ENCODE measurements at regions not wholly inside any gene's neighbourhood (a gene's known extent, or its start where the extent isn't known, plus 50 kb on each side); places are given as distances from the start of the nearest gene placed in this dataset.

DNA sequence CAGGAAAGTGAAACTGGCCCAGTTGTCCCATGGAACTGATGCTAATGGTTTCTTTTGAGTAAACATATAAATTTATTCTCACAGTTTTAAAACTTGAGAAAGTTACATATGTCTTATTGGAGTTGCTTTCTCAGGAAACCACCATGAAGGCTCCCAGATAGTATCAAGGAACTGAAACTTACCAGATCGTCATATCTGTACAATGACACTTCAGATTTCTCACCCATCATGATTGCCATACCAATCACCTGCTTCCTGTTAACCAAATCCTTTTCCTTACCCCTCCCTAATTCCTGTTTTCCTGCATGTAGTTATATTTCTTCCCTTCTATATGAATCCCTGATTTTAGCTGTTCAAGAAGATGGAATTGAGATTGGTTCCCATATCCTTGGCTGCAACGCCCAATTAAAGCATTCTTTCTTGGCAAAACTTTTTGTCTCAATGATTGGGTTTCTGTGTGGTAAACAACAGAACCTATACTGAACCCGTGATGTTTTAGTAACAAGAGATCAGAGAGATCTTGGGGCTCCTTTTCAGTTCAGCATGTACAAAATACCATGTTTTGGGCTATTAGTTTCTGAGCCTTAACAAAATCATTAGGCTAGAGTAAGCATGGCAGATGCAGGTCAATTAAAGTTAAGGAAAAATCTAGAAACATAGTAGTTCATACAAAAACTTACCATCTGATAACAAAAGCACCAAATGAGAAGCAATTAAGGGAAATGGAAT lies 781.3 kb upstream of the MIR17HG start:
- TF ChIP-seq, protein P1, sequence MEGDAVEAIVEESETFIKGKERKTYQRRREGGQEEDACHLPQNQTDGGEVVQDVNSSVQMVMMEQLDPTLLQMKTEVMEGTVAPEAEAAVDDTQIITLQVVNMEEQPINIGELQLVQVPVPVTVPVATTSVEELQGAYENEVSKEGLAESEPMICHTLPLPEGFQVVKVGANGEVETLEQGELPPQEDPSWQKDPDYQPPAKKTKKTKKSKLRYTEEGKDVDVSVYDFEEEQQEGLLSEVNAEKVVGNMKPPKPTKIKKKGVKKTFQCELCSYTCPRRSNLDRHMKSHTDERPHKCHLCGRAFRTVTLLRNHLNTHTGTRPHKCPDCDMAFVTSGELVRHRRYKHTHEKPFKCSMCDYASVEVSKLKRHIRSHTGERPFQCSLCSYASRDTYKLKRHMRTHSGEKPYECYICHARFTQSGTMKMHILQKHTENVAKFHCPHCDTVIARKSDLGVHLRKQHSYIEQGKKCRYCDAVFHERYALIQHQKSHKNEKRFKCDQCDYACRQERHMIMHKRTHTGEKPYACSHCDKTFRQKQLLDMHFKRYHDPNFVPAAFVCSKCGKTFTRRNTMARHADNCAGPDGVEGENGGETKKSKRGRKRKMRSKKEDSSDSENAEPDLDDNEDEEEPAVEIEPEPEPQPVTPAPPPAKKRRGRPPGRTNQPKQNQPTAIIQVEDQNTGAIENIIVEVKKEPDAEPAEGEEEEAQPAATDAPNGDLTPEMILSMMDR (conservative IDR thresholded peaks at IDR 0.05; ENCODE audit: low read depth in 2 of 2) = no peak
- no peak for TF ChIP-seq CREB1 (CRISPR knock-in tag; IDR thresholded peaks at IDR 0.05; ENCODE audit: low read depth)
- no peak for TF ChIP-seq EZH2 (IDR thresholded peaks at IDR 0.05; ENCODE audit: low read depth, unreplicated experiment)
- TF ChIP-seq, protein P2, sequence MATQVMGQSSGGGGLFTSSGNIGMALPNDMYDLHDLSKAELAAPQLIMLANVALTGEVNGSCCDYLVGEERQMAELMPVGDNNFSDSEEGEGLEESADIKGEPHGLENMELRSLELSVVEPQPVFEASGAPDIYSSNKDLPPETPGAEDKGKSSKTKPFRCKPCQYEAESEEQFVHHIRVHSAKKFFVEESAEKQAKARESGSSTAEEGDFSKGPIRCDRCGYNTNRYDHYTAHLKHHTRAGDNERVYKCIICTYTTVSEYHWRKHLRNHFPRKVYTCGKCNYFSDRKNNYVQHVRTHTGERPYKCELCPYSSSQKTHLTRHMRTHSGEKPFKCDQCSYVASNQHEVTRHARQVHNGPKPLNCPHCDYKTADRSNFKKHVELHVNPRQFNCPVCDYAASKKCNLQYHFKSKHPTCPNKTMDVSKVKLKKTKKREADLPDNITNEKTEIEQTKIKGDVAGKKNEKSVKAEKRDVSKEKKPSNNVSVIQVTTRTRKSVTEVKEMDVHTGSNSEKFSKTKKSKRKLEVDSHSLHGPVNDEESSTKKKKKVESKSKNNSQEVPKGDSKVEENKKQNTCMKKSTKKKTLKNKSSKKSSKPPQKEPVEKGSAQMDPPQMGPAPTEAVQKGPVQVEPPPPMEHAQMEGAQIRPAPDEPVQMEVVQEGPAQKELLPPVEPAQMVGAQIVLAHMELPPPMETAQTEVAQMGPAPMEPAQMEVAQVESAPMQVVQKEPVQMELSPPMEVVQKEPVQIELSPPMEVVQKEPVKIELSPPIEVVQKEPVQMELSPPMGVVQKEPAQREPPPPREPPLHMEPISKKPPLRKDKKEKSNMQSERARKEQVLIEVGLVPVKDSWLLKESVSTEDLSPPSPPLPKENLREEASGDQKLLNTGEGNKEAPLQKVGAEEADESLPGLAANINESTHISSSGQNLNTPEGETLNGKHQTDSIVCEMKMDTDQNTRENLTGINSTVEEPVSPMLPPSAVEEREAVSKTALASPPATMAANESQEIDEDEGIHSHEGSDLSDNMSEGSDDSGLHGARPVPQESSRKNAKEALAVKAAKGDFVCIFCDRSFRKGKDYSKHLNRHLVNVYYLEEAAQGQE (IDR thresholded peaks at IDR 0.05; ENCODE audit: unreplicated experiment) = no peak
- no peak for TF ChIP-seq STAT1 (IDR thresholded peaks at IDR 0.05; ENCODE audit: unreplicated experiment)
- TF ChIP-seq, protein P3, sequence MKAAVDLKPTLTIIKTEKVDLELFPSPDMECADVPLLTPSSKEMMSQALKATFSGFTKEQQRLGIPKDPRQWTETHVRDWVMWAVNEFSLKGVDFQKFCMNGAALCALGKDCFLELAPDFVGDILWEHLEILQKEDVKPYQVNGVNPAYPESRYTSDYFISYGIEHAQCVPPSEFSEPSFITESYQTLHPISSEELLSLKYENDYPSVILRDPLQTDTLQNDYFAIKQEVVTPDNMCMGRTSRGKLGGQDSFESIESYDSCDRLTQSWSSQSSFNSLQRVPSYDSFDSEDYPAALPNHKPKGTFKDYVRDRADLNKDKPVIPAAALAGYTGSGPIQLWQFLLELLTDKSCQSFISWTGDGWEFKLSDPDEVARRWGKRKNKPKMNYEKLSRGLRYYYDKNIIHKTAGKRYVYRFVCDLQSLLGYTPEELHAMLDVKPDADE (IDR thresholded peaks at IDR 0.05) = no peak
- TF ChIP-seq EZH2phosphoT487 (IDR thresholded peaks at IDR 0.05; ENCODE audit: unreplicated experiment) = no peak
- no peak for TF ChIP-seq POLR2AphosphoS5 (IDR thresholded peaks at IDR 0.05; ENCODE audit: low read depth)
- TF ChIP-seq JUNB (IDR thresholded peaks at IDR 0.05; ENCODE audit: unreplicated experiment) = no peak
- no peak for TF ChIP-seq NANOG (IDR thresholded peaks at IDR 0.05; ENCODE audit: borderline replicate concordance)
- TF ChIP-seq ZNF114 (CRISPR knock-in tag; IDR thresholded peaks at IDR 0.05) = no peak
- TF ChIP-seq, protein P4, sequence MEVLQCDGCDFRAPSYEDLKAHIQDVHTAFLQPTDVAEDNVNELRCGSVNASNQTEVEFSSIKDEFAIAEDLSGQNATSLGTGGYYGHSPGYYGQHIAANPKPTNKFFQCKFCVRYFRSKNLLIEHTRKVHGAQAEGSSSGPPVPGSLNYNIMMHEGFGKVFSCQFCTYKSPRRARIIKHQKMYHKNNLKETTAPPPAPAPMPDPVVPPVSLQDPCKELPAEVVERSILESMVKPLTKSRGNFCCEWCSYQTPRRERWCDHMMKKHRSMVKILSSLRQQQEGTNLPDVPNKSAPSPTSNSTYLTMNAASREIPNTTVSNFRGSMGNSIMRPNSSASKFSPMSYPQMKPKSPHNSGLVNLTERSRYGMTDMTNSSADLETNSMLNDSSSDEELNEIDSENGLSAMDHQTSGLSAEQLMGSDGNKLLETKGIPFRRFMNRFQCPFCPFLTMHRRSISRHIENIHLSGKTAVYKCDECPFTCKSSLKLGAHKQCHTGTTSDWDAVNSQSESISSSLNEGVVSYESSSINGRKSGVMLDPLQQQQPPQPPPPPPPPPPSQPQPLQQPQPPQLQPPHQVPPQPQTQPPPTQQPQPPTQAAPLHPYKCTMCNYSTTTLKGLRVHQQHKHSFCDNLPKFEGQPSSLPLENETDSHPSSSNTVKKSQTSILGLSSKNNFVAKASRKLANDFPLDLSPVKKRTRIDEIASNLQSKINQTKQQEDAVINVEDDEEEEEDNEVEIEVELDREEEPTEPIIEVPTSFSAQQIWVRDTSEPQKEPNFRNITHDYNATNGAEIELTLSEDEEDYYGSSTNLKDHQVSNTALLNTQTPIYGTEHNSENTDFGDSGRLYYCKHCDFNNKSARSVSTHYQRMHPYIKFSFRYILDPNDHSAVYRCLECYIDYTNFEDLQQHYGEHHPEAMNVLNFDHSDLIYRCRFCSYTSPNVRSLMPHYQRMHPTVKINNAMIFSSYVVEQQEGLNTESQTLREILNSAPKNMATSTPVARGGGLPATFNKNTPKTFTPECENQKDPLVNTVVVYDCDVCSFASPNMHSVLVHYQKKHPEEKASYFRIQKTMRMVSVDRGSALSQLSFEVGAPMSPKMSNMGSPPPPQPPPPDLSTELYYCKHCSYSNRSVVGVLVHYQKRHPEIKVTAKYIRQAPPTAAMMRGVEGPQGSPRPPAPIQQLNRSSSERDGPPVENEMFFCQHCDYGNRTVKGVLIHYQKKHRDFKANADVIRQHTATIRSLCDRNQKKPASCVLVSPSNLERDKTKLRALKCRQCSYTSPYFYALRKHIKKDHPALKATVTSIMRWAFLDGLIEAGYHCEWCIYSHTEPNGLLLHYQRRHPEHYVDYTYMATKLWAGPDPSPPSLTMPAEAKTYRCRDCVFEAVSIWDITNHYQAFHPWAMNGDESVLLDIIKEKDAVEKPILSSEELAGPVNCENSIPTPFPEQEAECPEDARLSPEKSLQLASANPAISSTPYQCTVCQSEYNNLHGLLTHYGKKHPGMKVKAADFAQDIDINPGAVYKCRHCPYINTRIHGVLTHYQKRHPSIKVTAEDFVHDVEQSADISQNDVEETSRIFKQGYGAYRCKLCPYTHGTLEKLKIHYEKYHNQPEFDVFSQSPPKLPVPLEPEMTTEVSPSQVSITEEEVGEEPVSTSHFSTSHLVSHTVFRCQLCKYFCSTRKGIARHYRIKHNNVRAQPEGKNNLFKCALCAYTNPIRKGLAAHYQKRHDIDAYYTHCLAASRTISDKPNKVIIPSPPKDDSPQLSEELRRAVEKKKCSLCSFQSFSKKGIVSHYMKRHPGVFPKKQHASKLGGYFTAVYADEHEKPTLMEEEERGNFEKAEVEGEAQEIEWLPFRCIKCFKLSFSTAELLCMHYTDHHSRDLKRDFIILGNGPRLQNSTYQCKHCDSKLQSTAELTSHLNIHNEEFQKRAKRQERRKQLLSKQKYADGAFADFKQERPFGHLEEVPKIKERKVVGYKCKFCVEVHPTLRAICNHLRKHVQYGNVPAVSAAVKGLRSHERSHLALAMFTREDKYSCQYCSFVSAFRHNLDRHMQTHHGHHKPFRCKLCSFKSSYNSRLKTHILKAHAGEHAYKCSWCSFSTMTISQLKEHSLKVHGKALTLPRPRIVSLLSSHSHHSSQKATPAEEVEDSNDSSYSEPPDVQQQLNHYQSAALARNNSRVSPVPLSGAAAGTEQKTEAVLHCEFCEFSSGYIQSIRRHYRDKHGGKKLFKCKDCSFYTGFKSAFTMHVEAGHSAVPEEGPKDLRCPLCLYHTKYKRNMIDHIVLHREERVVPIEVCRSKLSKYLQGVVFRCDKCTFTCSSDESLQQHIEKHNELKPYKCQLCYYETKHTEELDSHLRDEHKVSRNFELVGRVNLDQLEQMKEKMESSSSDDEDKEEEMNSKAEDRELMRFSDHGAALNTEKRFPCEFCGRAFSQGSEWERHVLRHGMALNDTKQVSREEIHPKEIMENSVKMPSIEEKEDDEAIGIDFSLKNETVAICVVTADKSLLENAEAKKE (CRISPR knock-in tag; IDR thresholded peaks at IDR 0.05) = no peak
- TF ChIP-seq ZNF331 (CRISPR knock-in tag; IDR thresholded peaks at IDR 0.05; ENCODE audit: low read depth) = no peak

Measured in GM23338 (cell line).